ES-I3 (cell line): ENCODE measurements at regions not wholly inside any gene's neighbourhood (a gene's known extent, or its start where the extent isn't known, plus 50 kb on each side); places are given as distances from the start of the nearest gene placed in this dataset.
"Not testable (repeated sequence)": the region's sequence is repeated elsewhere in the genome, so short reads cannot be mapped to it uniquely, and the experiment has no call there.

Experiments
- H3K36me3 ChIP-seq: 2 replicates; pipeline ENCODE4 v1.6.1; 2013; ENCODE audit warnings: mild to moderate bottlenecking, low read length, control low read depth, moderate library complexity; ENCODE audit not compliant: insufficient read depth
- H3K4me1 ChIP-seq: 2 replicates; pipeline ENCODE4 v1.6.1; 2013; ENCODE audit warnings: mild to moderate bottlenecking, control low read depth, low read length; ENCODE audit not compliant: insufficient read depth
- H3K9ac ChIP-seq: 2 replicates; pipeline ENCODE4 v1.6.1; 2013; ENCODE audit warnings: low read depth, mild to moderate bottlenecking, low read length, moderate library complexity
- H3K9me3 ChIP-seq: 2 replicates; pipeline ENCODE4 v1.6.1; 2013; ENCODE audit warnings: mild to moderate bottlenecking, low read length, moderate library complexity; ENCODE audit not compliant: control insufficient read depth, insufficient read depth

- Histone ChIP-seq H3K9ac (no peak overlapping the region), H3K4me1 (no peaks in the 10 kb centered on the region), H3K9me3 (no peaks in the 10 kb centered on the region), H3K36me3 (no peaks in the 10 kb centered on the region)
These were observed 1293.0 kb upstream of the EPHA6 start for GRCh38 chr3:95521396-95521795.

DNA sequence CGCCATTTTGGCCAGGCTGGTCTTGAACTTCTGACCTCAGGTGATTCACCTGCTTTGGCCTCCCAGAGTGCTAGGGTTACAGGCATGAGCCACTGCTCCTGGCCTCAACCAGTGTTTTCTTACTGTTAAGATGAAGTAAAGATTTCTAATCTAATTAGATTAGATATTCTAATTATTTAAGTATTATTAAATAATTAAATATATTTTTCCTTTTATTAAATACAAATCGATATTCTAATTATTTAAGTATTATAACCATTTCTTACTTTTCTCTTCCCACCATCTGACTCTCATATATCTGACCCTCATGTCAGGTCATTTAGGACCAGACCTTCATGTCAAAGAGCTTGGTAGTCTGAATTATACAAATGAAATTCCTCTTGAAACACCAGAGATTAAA, 1291.9 kb upstream of the EPHA6 start:
- H3K9me3 ChIP-seq: no peaks in the 10 kb centered on the region
- no peaks in the 10 kb centered on the region for H3K4me1 ChIP-seq
- no peak overlapping the region for H3K9ac ChIP-seq
- H3K36me3 ChIP-seq: no peaks in the 10 kb centered on the region

DNA sequence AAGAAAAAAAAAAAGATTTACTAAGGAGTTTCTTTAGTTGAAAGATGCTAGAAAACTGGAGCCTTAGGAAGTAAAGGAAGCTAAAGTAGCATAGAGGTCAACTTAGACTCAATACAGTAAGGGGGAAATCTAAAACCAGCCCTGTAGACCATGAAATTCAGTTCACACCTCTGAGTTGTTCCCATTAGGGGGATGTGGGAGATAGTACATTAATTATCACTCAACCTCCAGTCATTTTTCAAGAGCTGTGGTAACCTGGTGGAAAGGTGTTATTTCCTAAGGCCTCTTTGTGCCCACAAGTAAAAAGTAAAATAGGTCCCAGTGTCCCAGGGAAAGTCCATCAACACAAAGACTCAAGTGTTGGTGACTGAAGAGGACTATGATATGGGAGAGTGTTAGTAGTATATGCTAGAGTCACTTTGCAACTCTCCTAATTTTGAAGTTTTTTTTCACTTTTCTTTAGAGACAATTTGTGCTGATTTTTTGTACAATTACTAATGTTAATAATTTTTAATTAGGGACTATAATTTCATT, 1274.4 kb upstream of the EPHA6 start:
- Histone ChIP-seq H3K9me3 (no peaks in the 10 kb centered on the region), H3K4me1 (no peaks in the 10 kb centered on the region), H3K36me3 (no peaks in the 10 kb centered on the region), H3K9ac (no peak overlapping the region)

DNA sequence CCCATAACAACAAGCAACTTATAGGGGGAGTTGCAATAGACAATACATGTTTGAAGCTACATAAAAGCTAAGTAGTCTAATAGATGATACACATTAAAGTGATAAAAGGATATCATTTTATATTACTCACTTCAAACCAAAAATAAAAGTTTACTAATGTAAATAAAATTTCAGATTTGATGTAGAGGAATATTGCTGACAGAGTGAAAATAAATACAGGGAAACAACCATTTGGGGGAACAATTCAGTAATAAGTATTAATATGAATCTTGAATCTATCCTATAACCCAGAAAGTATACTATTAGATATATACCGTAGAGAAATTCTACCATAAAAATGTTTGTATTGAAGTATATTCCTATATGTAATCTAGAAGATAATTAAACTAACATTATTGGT, 1248.9 kb upstream of the EPHA6 start:
- Histone ChIP-seq H3K9me3 (no peaks in the 10 kb centered on the region), H3K36me3 (no peaks in the 10 kb centered on the region), H3K9ac (no peak overlapping the region), H3K4me1 (peaks cover 4% of the 10 kb centered on the region; the same call in 1 of the 2 replicates)

DNA sequence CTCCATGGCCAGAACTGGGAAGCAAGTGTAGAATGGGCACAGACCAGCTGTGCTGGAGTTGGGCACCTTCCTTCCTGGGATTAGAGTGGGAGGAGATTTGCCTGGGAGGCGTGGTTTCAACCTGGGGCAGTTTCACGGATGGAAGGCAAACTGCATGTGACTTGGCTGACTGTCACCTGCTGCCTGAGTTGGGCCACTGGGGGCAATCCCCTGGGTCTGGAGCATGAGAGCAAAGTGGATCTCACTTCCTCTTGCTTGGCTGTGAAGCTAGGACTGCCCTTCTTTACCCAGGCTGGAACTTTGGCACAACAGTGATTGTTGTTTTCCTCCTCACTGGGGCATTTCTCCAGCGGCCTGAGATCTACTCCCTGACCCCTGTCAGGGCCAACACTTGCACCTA, 1247.0 kb upstream of the EPHA6 start:
- H3K36me3 ChIP-seq: no peaks in the 10 kb centered on the region
- no peaks in the 10 kb centered on the region for H3K9me3 ChIP-seq
- no peak overlapping the region for H3K9ac ChIP-seq
- H3K4me1 ChIP-seq: peaks cover 2% of the 10 kb centered on the region; the same call in 1 of the 2 replicates

GRCh38 chr3:95586754-95587153, 1227.6 kb upstream of the EPHA6 start:
- Histone ChIP-seq H3K4me1 (no peaks in the 10 kb centered on the region), H3K9me3 (no peaks in the 10 kb centered on the region), H3K9ac (no peak overlapping the region), H3K36me3 (no peaks in the 10 kb centered on the region)

DNA sequence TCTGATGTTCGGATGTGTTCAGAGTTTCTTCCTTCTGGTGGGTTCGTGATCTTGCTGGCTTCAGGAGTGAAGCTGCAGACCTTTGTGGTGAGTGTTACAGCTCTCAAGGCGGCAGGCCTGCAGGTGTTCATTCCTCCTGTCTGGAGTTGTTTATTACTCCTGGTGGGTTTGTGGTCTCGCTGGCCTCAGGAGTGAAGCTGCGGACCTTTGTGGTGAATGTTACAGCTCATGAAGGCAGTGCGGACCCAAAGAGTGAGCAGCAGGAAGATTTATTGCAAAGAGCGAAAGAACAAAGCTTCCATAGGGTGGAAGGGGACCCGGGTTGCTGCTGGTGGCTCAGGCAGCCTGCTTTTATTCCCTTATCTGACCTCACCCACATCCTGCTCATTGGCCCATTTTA, 1226.8 kb upstream of the EPHA6 start:
- not testable (repeated sequence) for H3K9me3 ChIP-seq, H3K4me1 ChIP-seq, H3K9ac ChIP-seq, H3K36me3 ChIP-seq

- no peaks in the 10 kb centered on the region for H3K36me3 ChIP-seq
- no peak overlapping the region for H3K9ac ChIP-seq
- no peaks in the 10 kb centered on the region for H3K4me1 ChIP-seq
- no peaks in the 10 kb centered on the region for H3K9me3 ChIP-seq
These were observed 1225.9 kb upstream of the EPHA6 start for GRCh38 chr3:95588473-95588872.

DNA sequence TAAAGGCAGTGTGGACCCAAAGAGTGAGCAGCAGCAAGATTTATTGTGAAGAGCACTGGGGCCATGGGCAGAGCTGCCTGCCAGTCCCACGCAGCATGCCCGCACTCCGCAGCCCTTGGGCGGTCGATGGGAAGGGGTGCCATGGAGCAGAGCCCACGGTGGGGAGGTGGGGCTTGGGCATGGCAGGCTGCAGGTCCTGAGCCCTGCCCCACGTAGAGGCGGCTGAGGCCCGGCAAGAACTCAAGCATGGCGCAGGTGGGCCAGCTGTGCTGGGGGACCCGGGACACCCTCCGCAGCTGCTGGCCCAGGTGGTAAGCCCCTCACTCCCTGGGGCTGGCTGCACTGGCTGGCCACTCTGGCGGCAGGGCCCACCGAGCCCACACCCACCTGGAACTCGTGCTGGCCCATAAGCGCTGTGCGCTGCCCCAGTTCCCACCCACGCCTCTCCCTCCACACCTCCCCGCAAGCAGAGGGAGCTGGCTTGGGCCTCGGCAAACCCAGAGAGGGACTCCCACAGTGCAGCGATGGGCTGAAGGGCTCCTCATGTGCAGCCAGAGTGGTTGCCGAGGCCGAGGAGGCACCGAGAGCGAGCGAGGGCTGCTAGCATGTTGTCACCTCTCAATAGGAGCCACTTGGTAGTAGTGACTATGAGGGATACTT, 1218.8 kb upstream of the EPHA6 start:
- Histone ChIP-seq H3K36me3 (no peaks in the 10 kb centered on the region), H3K9ac (no peak overlapping the region), H3K9me3 (no peaks in the 10 kb centered on the region), H3K4me1 (no peaks in the 10 kb centered on the region)

DNA sequence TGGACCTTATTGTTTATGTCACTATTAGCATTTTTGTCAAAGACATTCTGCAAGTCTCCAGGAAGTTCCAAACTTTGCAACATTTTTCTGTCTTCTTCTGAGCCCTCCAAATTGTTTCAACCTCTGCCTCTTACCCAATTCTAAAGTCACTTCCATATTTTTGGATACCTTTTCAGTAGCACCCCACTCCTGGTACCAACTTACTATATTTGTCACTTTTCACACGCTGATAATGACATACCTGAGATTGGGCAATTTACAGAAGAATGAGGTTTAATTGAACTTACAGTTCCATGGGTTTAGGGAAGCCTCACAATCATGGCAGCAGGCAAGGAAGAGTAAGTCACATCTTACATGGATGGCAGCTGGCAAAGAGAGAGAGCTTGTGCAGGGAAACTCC, 1206.5 kb upstream of the EPHA6 start:
- no peaks in the 10 kb centered on the region for H3K36me3 ChIP-seq
- no peak overlapping the region for H3K9ac ChIP-seq
- no peaks in the 10 kb centered on the region for H3K4me1 ChIP-seq
- H3K9me3 ChIP-seq: peaks cover 10% of the 10 kb centered on the region; the same call in 1 of the 2 replicates

DNA sequence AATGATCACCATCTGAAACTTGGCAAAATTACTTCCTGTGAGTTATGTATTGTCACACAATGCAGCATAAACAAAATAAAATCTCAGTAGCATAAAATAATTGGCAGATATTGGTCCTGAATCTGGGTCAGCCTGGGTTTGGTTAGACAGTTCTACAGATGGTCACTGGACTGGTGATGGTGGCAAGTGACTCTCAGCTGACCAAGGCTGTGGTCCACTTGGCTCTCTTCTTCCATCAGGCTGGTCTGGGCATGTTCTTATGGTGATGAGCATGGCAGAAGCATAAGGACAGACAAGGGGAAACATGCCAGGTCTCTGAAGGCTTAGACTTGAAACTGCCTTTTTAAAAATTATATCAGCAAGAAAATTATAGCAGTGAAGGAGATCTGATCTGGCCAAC, 1205.0 kb upstream of the EPHA6 start:
- peaks cover 10% of the 10 kb centered on the region; the same call in 1 of the 2 replicates for H3K9me3 ChIP-seq
- no peaks in the 10 kb centered on the region for H3K4me1 ChIP-seq
- no peak overlapping the region for H3K9ac ChIP-seq
- no peaks in the 10 kb centered on the region for H3K36me3 ChIP-seq

GRCh38 chr3:95612611-95613010, 1201.8 kb upstream of the EPHA6 start:
- Histone ChIP-seq H3K36me3 (no peaks in the 10 kb centered on the region), H3K9me3 (peaks cover 6% of the 10 kb centered on the region; the same call in 1 of the 2 replicates), H3K4me1 (no peaks in the 10 kb centered on the region), H3K9ac (no peak overlapping the region)

DNA sequence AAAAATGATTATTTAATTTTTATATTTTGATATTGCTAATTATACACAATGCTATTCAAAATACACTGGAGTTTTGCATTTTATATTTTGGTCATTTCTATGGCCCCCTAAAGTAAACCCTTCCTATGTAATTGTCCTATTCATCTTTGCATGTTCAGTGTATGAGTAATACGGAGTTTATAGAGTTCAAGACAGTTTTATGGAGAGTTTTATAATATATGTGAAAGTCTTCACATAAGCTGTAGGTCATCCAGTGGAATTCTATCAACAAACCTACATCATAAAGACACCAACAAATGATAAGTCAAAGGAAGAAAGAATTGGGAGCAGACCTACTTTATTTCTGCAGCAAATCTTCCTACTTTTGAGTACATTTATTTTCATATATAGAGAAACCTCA, 1200.4 kb upstream of the EPHA6 start:
- Histone ChIP-seq H3K36me3 (no peaks in the 10 kb centered on the region), H3K9me3 (peaks cover under 1% of the 10 kb centered on the region; the same call in 1 of the 2 replicates), H3K4me1 (no peaks in the 10 kb centered on the region), H3K9ac (no peak overlapping the region)

DNA sequence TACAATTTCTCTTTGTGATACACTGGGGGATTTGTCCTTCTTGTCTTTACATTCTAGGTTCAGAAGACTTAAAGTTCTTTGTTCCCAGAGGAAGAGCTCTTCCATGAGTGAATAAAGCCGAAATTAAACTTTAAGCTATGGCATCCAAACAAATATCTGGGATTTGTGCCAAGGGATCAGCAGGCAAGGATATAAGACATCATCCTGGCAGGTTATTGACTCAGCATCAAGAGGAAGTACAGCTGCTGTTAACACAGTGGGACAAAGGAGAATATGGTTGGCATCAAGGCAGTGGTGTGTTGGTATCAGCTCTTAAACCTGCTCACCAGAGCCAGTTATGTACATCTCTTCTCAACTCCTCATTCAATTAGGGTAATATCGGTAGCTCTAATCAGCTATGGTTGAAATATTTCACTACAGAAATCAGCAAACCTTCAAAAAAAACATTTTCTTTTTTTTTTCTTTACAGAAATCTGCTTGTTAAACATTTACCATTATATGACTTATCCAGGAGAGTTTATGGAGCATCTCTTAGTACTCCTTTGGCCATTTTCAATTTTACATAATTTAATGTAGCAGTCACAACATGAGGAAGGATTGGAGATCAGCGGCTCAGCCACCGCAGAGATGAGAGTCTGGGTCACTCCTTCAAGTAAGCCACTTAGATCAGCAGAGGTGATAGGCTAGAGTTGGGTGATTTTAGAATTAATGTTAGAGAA, 1198.6 kb upstream of the EPHA6 start:
- no peaks in the 10 kb centered on the region for H3K9me3 ChIP-seq
- H3K36me3 ChIP-seq: no peaks in the 10 kb centered on the region
- H3K9ac ChIP-seq: no peak overlapping the region
- no peaks in the 10 kb centered on the region for H3K4me1 ChIP-seq

GRCh38 chr3:95626107-95626506, 1188.3 kb upstream of the EPHA6 start:
- no peaks in the 10 kb centered on the region for H3K36me3 ChIP-seq
- no peaks in the 10 kb centered on the region; the same call in 1 of the 2 replicates for H3K4me1 ChIP-seq
- H3K9ac ChIP-seq: no peak overlapping the region
- no peaks in the 10 kb centered on the region for H3K9me3 ChIP-seq
